GM18868 (cell line): ENCODE measurements at regions not wholly inside any gene's neighbourhood (a gene's known extent, or its start where the extent isn't known, plus 50 kb on each side); places are given as distances from the start of the nearest gene placed in this dataset.
"Not testable (repeated sequence)": the region's sequence is repeated elsewhere in the genome, so short reads cannot be mapped to it uniquely, and the experiment has no call there.

Source experiments
- ATAC-seq: cut with Tn5 transposase; IDR thresholded peaks from one replicate; pipeline ENCODE4 v1.9.1; 2021; ENCODE audit warnings: mild to moderate bottlenecking, moderate library complexity; ENCODE audit not compliant: unreplicated experiment

DNA sequence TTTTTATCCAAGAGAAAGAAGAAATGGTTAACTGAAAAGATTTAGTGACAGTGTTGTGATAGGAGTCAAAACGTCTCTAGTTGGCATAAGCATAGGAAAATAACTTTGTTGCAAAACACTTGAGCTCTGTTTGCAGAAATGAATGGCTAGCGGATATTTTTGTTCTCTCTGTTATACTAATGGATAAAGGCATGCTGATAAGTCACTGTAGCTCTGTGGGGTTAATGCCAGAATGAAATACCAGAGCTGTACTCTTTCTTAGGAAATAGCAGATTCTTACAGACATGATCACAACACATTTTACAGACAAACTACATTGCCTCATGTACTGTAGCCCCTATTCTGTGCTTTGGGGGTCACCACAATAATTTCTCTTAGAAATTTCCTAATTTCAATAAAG lies 202.8 kb downstream of the DMRTA1 start:
- no peak for ATAC-seq

- no peak for ATAC-seq
Observed at GRCh38 chr9:22650145-22650544, 203.5 kb downstream of the DMRTA1 start.

GRCh38 chr9:22650946-22651345 lies 204.3 kb downstream of the DMRTA1 start:
- no peak for ATAC-seq

GRCh38 chr9:22654833-22655232 lies 208.2 kb downstream of the DMRTA1 start:
- no peak for ATAC-seq

DNA sequence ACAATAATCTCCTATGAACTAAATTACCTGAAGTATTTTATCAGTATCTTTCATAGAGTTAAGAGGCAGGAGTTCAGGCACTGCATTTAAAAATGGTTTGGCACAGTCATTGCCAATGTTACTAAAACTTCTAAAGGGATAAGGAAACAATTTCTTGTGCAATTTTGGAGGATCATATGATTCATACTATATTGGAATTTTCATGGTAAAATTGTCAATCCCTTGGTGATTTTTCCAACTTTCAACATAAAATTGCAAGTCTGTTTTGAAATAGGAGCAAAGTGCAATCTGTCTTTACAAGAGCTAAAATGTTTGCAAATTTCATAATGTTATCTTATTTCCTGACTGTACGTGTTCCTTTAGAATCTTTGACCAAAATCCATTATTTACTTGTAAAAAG lies 211.1 kb downstream of the DMRTA1 start:
- no peak for ATAC-seq

GRCh38 chr9:22658484-22658883 lies 211.9 kb downstream of the DMRTA1 start:
- ATAC-seq = not testable (repeated sequence)

- no peak for ATAC-seq
Observed at GRCh38 chr9:22682536-22682935, 235.9 kb downstream of the DMRTA1 start.

DNA sequence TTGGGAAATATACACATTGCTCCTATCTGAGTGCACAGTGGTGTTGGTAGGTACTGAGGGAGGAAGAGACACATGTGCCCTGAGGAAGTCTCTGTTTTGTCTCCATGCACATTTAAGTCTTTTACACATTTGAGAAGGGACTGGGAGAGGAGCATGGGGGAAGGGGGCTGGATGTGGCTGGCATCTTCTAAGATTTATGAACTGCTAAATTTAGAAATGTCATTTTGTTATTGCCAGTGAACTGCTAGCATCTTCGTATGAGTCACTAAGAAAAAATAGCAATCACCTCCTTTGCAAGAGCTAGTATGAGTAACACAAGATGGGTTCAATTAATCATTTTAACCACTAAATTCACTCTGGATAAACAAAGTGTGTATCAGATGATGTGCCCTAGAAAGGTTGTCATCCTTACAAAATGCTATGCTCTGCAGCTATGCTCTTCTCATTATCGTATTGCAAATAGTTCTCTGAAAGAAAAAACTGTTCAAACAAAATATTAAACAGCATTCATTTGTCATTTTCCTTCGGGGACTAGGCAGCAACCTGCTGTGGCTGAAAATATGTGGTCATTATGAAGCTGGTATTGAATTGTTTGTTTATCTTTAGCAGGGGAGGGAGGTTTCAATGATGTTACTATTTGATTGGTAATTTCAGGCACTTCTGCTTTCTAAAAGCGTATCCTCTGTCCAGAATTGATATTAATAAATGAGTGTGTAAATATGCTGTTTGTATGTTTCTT lies 236.5 kb downstream of the DMRTA1 start:
- peak; percentile 67 for ATAC-seq

- peak; percentile 74 for ATAC-seq
Observed at GRCh38 chr9:22683700-22684075, 237.1 kb downstream of the DMRTA1 start.

- ATAC-seq = no peak
Observed at GRCh38 chr9:22693156-22693555, 246.5 kb downstream of the DMRTA1 start.

DNA sequence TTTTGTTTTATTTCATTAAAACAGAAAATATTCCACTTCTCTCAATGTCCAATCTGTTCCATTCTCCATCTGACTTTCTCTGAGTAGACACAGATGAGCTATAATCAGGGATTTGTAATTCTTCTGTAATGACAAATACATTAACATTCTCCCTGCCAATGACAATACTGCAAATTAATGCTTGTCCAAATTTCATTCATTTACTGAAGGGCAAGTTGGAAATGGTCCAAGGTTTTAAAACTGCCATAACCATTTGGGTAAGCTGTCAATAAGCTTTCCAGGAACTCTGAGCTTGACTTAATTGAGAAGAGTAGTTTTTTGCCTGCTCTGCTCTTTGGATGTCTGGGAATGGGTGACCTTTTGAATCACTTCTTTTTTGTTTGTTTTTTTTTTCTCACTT lies 253.5 kb downstream of the DMRTA1 start:
- no peak for ATAC-seq

DNA sequence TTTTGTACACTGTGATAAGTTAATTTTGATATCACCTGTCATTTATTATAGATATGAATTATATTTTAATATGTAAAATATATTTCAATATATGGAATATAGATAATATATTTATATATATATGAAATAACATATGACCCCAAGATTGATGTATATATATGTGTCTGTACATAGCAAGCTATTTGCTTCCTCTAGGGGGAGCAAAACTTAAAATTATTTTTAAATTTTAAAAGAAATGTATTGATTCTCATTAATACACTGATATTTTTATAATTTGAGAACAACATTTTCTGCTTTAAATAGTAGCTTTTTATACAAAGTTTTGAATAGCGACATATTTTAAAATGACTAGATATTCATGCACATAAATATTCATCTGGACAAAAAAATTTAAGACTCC lies 272.0 kb downstream of the DMRTA1 start:
- ATAC-seq = no peak

GRCh38 chr9:22722492-22722891 lies 275.9 kb downstream of the DMRTA1 start:
- ATAC-seq = no peak

DNA sequence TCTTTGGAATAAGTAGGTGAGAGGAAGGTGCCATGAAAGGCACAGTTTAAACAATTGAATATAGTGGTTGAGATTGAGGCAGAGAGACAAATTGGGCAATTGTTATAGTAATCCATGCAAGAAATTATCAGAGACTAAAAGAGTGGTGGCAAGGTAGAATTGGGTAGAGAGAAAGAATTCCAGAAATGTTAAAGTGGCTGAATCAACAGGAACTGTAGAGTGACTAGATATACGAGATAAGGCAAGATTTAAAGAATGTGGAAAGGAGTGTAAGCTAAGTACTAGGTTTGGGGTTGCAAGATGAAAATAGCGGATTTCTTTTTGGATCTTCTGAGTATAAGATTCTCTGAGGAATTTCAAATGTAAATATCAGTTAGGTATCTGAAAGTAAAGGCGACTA lies 285.2 kb downstream of the DMRTA1 start:
- no peak for ATAC-seq

- ATAC-seq = no peak
Observed at GRCh38 chr9:22739712-22740111, 293.1 kb downstream of the DMRTA1 start.

DNA sequence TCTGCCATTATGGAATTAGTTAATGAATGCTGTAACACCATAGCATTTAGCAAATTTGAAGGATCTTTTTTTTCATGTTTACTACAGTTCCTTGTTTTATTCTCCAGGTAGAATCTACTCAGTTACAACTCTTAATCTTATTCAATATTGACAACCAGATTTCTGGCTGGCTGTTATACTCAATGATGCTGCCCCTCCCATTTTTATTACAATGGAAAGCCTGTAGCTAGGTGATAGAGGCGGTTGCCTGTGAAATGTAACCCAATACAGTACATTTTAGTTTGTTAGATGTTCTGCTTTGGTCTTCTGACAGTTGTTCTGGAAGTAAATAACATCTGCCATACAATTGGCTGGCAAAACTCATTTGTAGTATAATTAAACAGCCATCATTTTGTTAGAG lies 294.2 kb downstream of the DMRTA1 start:
- no peak for ATAC-seq

DNA sequence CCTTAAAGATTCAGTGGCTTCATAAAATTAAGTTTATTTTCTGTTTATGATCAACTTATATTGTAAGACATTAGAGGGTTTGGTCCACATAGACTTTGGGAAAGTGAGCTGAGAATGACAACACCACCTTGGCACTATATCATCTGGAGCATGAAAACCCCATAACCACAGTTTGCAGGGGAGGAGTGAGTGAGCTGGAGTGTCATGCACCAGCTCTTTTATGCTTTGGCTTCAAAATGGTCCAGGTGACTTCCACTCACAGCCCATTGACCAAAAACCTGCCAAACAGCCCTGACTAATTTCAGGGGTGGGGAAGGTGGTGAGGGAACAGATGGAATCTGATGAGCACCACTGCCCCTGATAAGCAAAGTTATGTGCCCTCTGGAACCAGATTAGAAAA lies 295.8 kb downstream of the DMRTA1 start:
- no peak for ATAC-seq

GRCh38 chr9:22773501-22774220 lies 327.0 kb downstream of the DMRTA1 start:
- no peak for ATAC-seq

DNA sequence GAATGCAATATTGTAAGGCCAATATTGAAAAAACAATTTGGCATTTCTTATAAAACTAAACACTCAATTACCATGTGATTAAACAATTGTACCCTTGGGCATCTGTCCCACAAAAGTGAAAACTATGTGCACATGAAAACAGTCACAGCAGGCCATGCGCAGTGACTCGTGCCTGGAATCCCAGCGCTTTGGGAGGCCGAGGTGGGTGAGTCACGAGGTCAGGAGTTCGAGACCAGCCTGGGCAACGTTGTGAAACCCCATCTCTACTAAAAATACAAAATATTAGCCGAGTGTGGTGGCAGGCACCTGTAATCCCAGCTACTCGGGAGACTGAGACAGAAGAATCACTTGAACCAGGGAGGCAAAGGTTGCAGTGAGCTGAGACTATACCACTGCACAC lies 343.7 kb downstream of the DMRTA1 start:
- no peak for ATAC-seq

- no peak for ATAC-seq
Observed at GRCh38 chr9:22808876-22809275, 362.3 kb downstream of the DMRTA1 start.

- no peak for ATAC-seq
Observed at GRCh38 chr9:22809371-22809770, 362.7 kb downstream of the DMRTA1 start.

- ATAC-seq = peak; percentile 75
Observed at GRCh38 chr9:22813529-22813928, 366.9 kb downstream of the DMRTA1 start.

DNA sequence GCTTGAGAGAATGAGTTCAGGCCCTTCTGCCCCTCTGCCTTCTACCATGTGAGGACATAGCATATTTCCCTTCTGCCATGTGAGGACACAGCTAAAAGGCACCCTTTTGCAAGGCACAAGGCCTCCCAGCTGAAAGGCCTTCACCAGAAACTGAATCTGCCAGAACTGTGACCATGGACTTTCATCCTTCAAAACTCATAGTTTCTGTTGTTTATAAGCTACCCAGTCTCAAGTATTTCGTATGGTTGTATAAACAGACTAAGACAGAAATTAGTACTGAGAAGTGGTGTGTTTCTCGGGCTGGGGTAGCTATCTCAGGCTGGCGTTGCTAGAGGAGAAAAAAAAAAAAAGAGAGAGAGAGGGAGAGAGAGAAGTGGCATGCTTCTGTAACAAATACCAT lies 368.6 kb downstream of the DMRTA1 start:
- no peak for ATAC-seq
